GM19372 (cell line): ENCODE measurements at regions not wholly inside any gene's neighbourhood (a gene's known extent, or its start where the extent isn't known, plus 50 kb on each side); places are given as distances from the start of the nearest gene placed in this dataset.

Experiments used
- ATAC-seq: cut with Tn5 transposase; IDR thresholded peaks from one replicate; pipeline ENCODE4 v1.9.1; 2021; ENCODE audit warnings: mild to moderate bottlenecking, low read depth, moderate library complexity; ENCODE audit not compliant: unreplicated experiment

GRCh38 chr4:124181039-124181438 is 531.5 kb downstream of the ANKRD50 start:
- ATAC-seq, result no peak

GRCh38 chr4:124183231-124183630 is 529.3 kb downstream of the ANKRD50 start:
- ATAC-seq, result no peak

GRCh38 chr4:124183926-124184325 is 528.6 kb downstream of the ANKRD50 start:
- ATAC-seq, result no peak

GRCh38 chr4:124184792-124185191 is 527.7 kb downstream of the ANKRD50 start:
- ATAC-seq, result no peak

- ATAC-seq, result no peak
These were observed 523.9 kb downstream of the ANKRD50 start for GRCh38 chr4:124188595-124188994.

- no peak for ATAC-seq
These were observed 523.0 kb downstream of the ANKRD50 start for GRCh38 chr4:124189545-124189944.

- ATAC-seq, result no peak
These were observed 521.2 kb downstream of the ANKRD50 start for GRCh38 chr4:124191329-124191728.

- ATAC-seq, result no peak
These were observed 520.0 kb downstream of the ANKRD50 start for GRCh38 chr4:124192544-124192943.

- ATAC-seq, result no peak
These were observed 513.3 kb downstream of the ANKRD50 start for GRCh38 chr4:124199185-124199584.

GRCh38 chr4:124199755-124200154 is 512.8 kb downstream of the ANKRD50 start:
- ATAC-seq, result no peak

GRCh38 chr4:124201636-124202035 is 510.9 kb downstream of the ANKRD50 start:
- ATAC-seq, result no peak

- ATAC-seq, result no peak
These were observed 510.4 kb downstream of the ANKRD50 start for GRCh38 chr4:124202099-124202498.

- no peak for ATAC-seq
These were observed 508.8 kb downstream of the ANKRD50 start for GRCh38 chr4:124203613-124204238.

GRCh38 chr4:124206779-124207605 is 505.5 kb downstream of the ANKRD50 start:
- ATAC-seq, result no peak

GRCh38 chr4:124209211-124209610 is 503.3 kb downstream of the ANKRD50 start:
- ATAC-seq, result no peak

GRCh38 chr4:124209626-124210025 is 502.9 kb downstream of the ANKRD50 start:
- ATAC-seq, result no peak

GRCh38 chr4:124210746-124211145 is 501.8 kb downstream of the ANKRD50 start:
- ATAC-seq, result no peak

GRCh38 chr4:124212815-124213630 is 499.5 kb downstream of the ANKRD50 start:
- no peak for ATAC-seq

GRCh38 chr4:124219389-124219788 is 493.1 kb downstream of the ANKRD50 start:
- no peak for ATAC-seq

- ATAC-seq, result no peak
These were observed 488.3 kb downstream of the ANKRD50 start for GRCh38 chr4:124224256-124224655.

GRCh38 chr4:124227981-124228380 is 484.6 kb downstream of the ANKRD50 start:
- ATAC-seq, result no peak
